Activated naive CD4-positive, alpha-beta T cell treated with anti-CD3 and anti-CD28 coated beads, Interleukin-2, amount 10 ng/mL, durations not matched to agents 7 days and 5 days (primary cell): ENCODE measurements at regions not wholly inside any gene's neighbourhood (a gene's known extent, or its start where the extent isn't known, plus 50 kb on each side); places are given as distances from the start of the nearest gene placed in this dataset.
"Not testable (repeated sequence)": the region's sequence is repeated elsewhere in the genome, so short reads cannot be mapped to it uniquely, and the experiment has no call there.

Source experiments
- CTCF ChIA-PET: fragments of 350-600 bp; sonication (Branson Sonifier 250); formaldehyde crosslinking; loops from one replicate; lab custom pipeline; 2021; ENCODE audit warnings: antibody characterized with exemption; lab: Charles Lee
- DNase-seq: peaks from one replicate; pipeline ENCODE4 v3.0.0-alpha.2; 2020
- H3K27ac Mint-ChIP-seq: one replicate; pipeline ENCODE4 v1.8.0; 2021; ENCODE audit warnings: mild to moderate bottlenecking, moderate library complexity, mixed read lengths
- H3K27me3 Mint-ChIP-seq: one replicate; pipeline ENCODE4 v1.8.0; 2021; ENCODE audit warnings: mild to moderate bottlenecking, mixed read lengths
- H3K36me3 Mint-ChIP-seq: one replicate; pipeline ENCODE4 v1.8.0; 2021; ENCODE audit warnings: mixed read lengths
- H3K4me1 Mint-ChIP-seq: one replicate; pipeline ENCODE4 v1.8.0; 2021; ENCODE audit warnings: mixed read lengths
- H3K4me3 Mint-ChIP-seq: one replicate; pipeline ENCODE4 v1.8.0; 2021; ENCODE audit warnings: mild to moderate bottlenecking, moderate library complexity, mixed read lengths
- H3K9me3 Mint-ChIP-seq: one replicate; pipeline ENCODE4 v1.8.0; 2021; ENCODE audit warnings: mixed read lengths

GRCh38 chr12:111129149-111129767 is 208.9 kb upstream of the MYL2 start:
- peaks cover 7% of the 10 kb centered on the region for H3K27me3 Mint-ChIP-seq
- CTCF ChIA-PET: no interaction called here
- H3K9me3 Mint-ChIP-seq: no peaks in the 10 kb centered on the region
- DNase-seq: no peak
- no peaks in the 10 kb centered on the region for H3K36me3 Mint-ChIP-seq
- H3K4me3 Mint-ChIP-seq: no peak overlapping the region
- H3K4me1 Mint-ChIP-seq: no peaks in the 10 kb centered on the region
- H3K27ac Mint-ChIP-seq: no peak overlapping the region

GRCh38 chr12:111126331-111126730 is 206.0 kb upstream of the MYL2 start:
- CTCF ChIA-PET: no interaction called here
- Mint-ChIP-seq H3K4me1 (no peaks in the 10 kb centered on the region), H3K4me3 (no peak overlapping the region), H3K27me3 (peaks cover 7% of the 10 kb centered on the region), H3K36me3 (no peaks in the 10 kb centered on the region), H3K9me3 (no peaks in the 10 kb centered on the region), H3K27ac (no peak overlapping the region)
- DNase-seq: no peak

- Mint-ChIP-seq H3K27me3 (peaks cover 4% of the 10 kb centered on the region), H3K4me1 (no peaks in the 10 kb centered on the region), H3K27ac (no peak overlapping the region), H3K36me3 (no peaks in the 10 kb centered on the region), H3K9me3 (no peaks in the 10 kb centered on the region), H3K4me3 (no peak overlapping the region)
- CTCF ChIA-PET: no interaction called here
- DNase-seq: no peak
Observed at GRCh38 chr12:111124183-111124582, 203.8 kb upstream of the MYL2 start.

- H3K4me3 Mint-ChIP-seq: no peak overlapping the region
- no peaks in the 10 kb centered on the region for H3K9me3 Mint-ChIP-seq
- no peak for DNase-seq
- H3K36me3 Mint-ChIP-seq: no peaks in the 10 kb centered on the region
- H3K27me3 Mint-ChIP-seq: peaks cover 4% of the 10 kb centered on the region
- CTCF ChIA-PET: no interaction called here
- H3K4me1 Mint-ChIP-seq: no peaks in the 10 kb centered on the region
- H3K27ac Mint-ChIP-seq: no peak overlapping the region
Observed at GRCh38 chr12:111123390-111123789, 203.0 kb upstream of the MYL2 start.

- H3K27ac Mint-ChIP-seq: no peak overlapping the region
- DNase-seq: no peak
- H3K36me3 Mint-ChIP-seq: no peaks in the 10 kb centered on the region
- H3K4me1 Mint-ChIP-seq: no peaks in the 10 kb centered on the region
- no peaks in the 10 kb centered on the region for H3K9me3 Mint-ChIP-seq
- peaks cover 4% of the 10 kb centered on the region for H3K27me3 Mint-ChIP-seq
- H3K4me3 Mint-ChIP-seq: no peak overlapping the region
- CTCF ChIA-PET: no interaction called here
Observed at GRCh38 chr12:111122458-111122878, 202.1 kb upstream of the MYL2 start.

- H3K4me3 Mint-ChIP-seq: no peak overlapping the region
- H3K9me3 Mint-ChIP-seq: no peaks in the 10 kb centered on the region
- H3K27me3 Mint-ChIP-seq: peaks cover 4% of the 10 kb centered on the region
- DNase-seq: no peak
- H3K4me1 Mint-ChIP-seq: no peaks in the 10 kb centered on the region
- CTCF ChIA-PET: no interaction called here
- H3K36me3 Mint-ChIP-seq: no peaks in the 10 kb centered on the region
- no peak overlapping the region for H3K27ac Mint-ChIP-seq
Observed at GRCh38 chr12:111121840-111122239, 201.5 kb upstream of the MYL2 start.

- no peaks in the 10 kb centered on the region for H3K9me3 Mint-ChIP-seq
- peaks cover 4% of the 10 kb centered on the region for H3K27me3 Mint-ChIP-seq
- no peak overlapping the region for H3K4me3 Mint-ChIP-seq
- DNase-seq: no peak
- no peaks in the 10 kb centered on the region for H3K36me3 Mint-ChIP-seq
- no peak overlapping the region for H3K27ac Mint-ChIP-seq
- no peaks in the 10 kb centered on the region for H3K4me1 Mint-ChIP-seq
- CTCF ChIA-PET: no interaction called here
Observed at GRCh38 chr12:111120578-111120977, 200.2 kb upstream of the MYL2 start.

GRCh38 chr12:111117017-111117416 is 196.6 kb upstream of the MYL2 start:
- no peaks in the 10 kb centered on the region for H3K36me3 Mint-ChIP-seq
- H3K9me3 Mint-ChIP-seq: no peaks in the 10 kb centered on the region
- no peak for DNase-seq
- peaks cover 8% of the 10 kb centered on the region for H3K27me3 Mint-ChIP-seq
- no peaks in the 10 kb centered on the region for H3K4me1 Mint-ChIP-seq
- H3K27ac Mint-ChIP-seq: no peak overlapping the region
- no peak overlapping the region for H3K4me3 Mint-ChIP-seq
- CTCF ChIA-PET: no interaction called here

- DNase-seq, H3K4me1 Mint-ChIP-seq, H3K4me3 Mint-ChIP-seq, H3K27ac Mint-ChIP-seq, H3K9me3 Mint-ChIP-seq, CTCF ChIA-PET, H3K36me3 Mint-ChIP-seq: not testable (repeated sequence)
- H3K27me3 Mint-ChIP-seq: peaks cover 27% of the 10 kb centered on the region
Observed at GRCh38 chr12:111113313-111113712, 192.9 kb upstream of the MYL2 start.

- H3K4me3 Mint-ChIP-seq: no peak overlapping the region
- DNase-seq: no peak
- no peak overlapping the region for H3K27ac Mint-ChIP-seq
- no peaks in the 10 kb centered on the region for H3K4me1 Mint-ChIP-seq
- CTCF ChIA-PET: no interaction called here
- H3K36me3 Mint-ChIP-seq: no peaks in the 10 kb centered on the region
- H3K27me3 Mint-ChIP-seq: peaks cover 27% of the 10 kb centered on the region
- no peaks in the 10 kb centered on the region for H3K9me3 Mint-ChIP-seq
Observed at GRCh38 chr12:111112311-111113098, 192.1 kb upstream of the MYL2 start.

- Mint-ChIP-seq H3K4me3 (no peak overlapping the region), H3K27ac (no peak overlapping the region), H3K36me3 (no peaks in the 10 kb centered on the region), H3K9me3 (no peaks in the 10 kb centered on the region), H3K4me1 (no peaks in the 10 kb centered on the region), H3K27me3 (peaks cover 33% of the 10 kb centered on the region)
- CTCF ChIA-PET: no interaction called here
- DNase-seq: no peak
Observed at GRCh38 chr12:111111681-111112080, 191.3 kb upstream of the MYL2 start.

GRCh38 chr12:111110556-111110955 is 190.2 kb upstream of the MYL2 start:
- no peak for DNase-seq
- Mint-ChIP-seq H3K4me1 (no peaks in the 10 kb centered on the region), H3K27ac (no peak overlapping the region), H3K36me3 (no peaks in the 10 kb centered on the region), H3K27me3 (peaks cover 33% of the 10 kb centered on the region), H3K4me3 (no peak overlapping the region), H3K9me3 (no peaks in the 10 kb centered on the region)
- CTCF ChIA-PET: no interaction called here

GRCh38 chr12:111108726-111109125 is 188.3 kb upstream of the MYL2 start:
- no peak for DNase-seq
- Mint-ChIP-seq H3K4me1 (no peaks in the 10 kb centered on the region), H3K9me3 (no peaks in the 10 kb centered on the region), H3K27ac (no peak overlapping the region), H3K4me3 (no peak overlapping the region), H3K27me3 (peaks cover 33% of the 10 kb centered on the region), H3K36me3 (no peaks in the 10 kb centered on the region)
- CTCF ChIA-PET: no interaction called here

GRCh38 chr12:111107392-111108178 is 187.2 kb upstream of the MYL2 start:
- CTCF ChIA-PET: no interaction called here

More at GRCh38 chr12:111107392-111108178, 187.2 kb upstream of the MYL2 start:
- peaks cover 32% of the 10 kb centered on the region for H3K27me3 Mint-ChIP-seq
- H3K9me3 Mint-ChIP-seq: no peaks in the 10 kb centered on the region
- no peaks in the 10 kb centered on the region for H3K4me1 Mint-ChIP-seq
- no peak for DNase-seq
- H3K4me3 Mint-ChIP-seq: no peak overlapping the region
- no peak overlapping the region for H3K27ac Mint-ChIP-seq
- no peaks in the 10 kb centered on the region for H3K36me3 Mint-ChIP-seq
